ENCODE measurements at regions not wholly inside any gene's neighbourhood (a gene's known extent, or its start where the extent isn't known, plus 50 kb on each side); places are given as distances from the start of the nearest gene placed in this dataset.

DNA sequence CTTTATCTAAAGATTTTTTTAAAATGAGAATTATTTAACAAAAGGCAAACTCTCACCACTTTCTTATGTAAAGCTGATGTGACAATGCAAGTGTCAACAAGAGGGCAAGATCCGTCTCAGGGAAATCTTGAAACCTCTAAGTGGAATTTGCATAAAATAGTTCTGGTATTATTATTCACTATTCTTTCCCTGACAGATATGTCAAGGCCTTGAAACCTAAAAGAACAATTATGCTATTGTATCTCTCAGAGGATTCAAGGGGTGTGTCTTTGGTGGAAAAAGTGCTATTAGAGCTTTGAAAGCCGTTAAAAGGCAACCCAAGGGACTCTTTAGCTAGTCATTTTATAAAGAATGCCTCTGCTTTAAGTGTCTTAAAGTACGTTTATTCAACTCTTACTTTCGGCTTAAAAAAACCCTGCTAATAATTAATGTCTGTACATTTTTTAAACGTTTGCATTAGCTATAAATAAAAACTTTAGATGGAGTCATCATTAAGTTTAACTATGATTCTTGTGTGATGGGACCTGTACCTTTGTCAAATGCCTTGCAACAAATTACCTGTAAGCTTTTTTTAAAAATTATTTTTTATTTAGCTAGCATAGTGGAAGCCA is 585.5 kb downstream of the VRK1 start:
- H3K27me3 Mint-ChIP-seq (ENCODE audit: unreplicated experiment) = peaks cover 3% of the 10 kb centered on the region

DNA sequence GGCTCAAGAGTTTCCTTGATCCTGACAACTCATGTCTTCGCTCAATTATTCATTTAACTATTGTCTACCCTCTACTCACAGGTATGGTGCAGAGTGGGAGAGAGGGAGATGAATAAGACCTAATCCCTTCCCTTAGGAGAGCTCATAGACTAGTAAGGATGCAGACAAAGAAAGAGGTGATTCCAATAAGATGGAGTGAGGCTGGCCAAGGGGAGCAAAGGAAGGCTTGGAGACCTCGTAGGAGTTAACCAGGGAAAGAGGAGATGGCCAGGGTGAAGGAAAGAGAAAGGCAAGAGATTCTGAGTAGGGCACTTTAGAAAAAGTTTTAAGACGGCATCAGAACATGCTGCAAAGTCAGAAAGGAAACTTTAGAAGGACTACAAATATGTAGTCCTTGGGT is 588.5 kb downstream of the VRK1 start:
- Mint-ChIP-seq H3K4me3 (ENCODE audit: unreplicated experiment) (no peak overlapping the region), H3K27me3 (ENCODE audit: unreplicated experiment) (peaks cover 3% of the 10 kb centered on the region), H3K4me1 (ENCODE audit: low read depth, unreplicated experiment) (peaks cover 7% of the 10 kb centered on the region), H3K36me3 (ENCODE audit: unreplicated experiment) (no peaks in the 10 kb centered on the region), H3K27ac (ENCODE audit: unreplicated experiment) (no peak overlapping the region), H3K9me3 (ENCODE audit: unreplicated experiment) (no peaks in the 10 kb centered on the region)
- DNase-seq = no peak
- no peak for TF ChIP-seq CTCF (IDR thresholded peaks at IDR 0.05; ENCODE audit: partially characterized antibody, unreplicated experiment)

More for the DNA sequence above, 585.5 kb downstream of the VRK1 start:
- no peak overlapping the region for H3K27ac Mint-ChIP-seq (ENCODE audit: unreplicated experiment)
- H3K4me3 Mint-ChIP-seq (ENCODE audit: unreplicated experiment) = no peak overlapping the region
- no peaks in the 10 kb centered on the region for H3K36me3 Mint-ChIP-seq (ENCODE audit: unreplicated experiment)
- no peak for TF ChIP-seq CTCF (IDR thresholded peaks at IDR 0.05; ENCODE audit: partially characterized antibody, unreplicated experiment)
- peaks cover 7% of the 10 kb centered on the region for H3K4me1 Mint-ChIP-seq (ENCODE audit: low read depth, unreplicated experiment)
- no peaks in the 10 kb centered on the region for H3K9me3 Mint-ChIP-seq (ENCODE audit: unreplicated experiment)
- no peak for DNase-seq

- Mint-ChIP-seq H3K9me3 (ENCODE audit: unreplicated experiment) (no peaks in the 10 kb centered on the region), H3K4me1 (ENCODE audit: low read depth, unreplicated experiment) (no peaks in the 10 kb centered on the region), H3K27me3 (ENCODE audit: unreplicated experiment) (peaks cover 3% of the 10 kb centered on the region), H3K4me3 (ENCODE audit: unreplicated experiment) (no peak overlapping the region), H3K36me3 (ENCODE audit: unreplicated experiment) (no peaks in the 10 kb centered on the region), H3K27ac (ENCODE audit: unreplicated experiment) (no peak overlapping the region)
- TF ChIP-seq CTCF (IDR thresholded peaks at IDR 0.05; ENCODE audit: partially characterized antibody, unreplicated experiment) = no peak
- DNase-seq = no peak
Measured at GRCh38 chr14:97387252-97387874, 590.2 kb downstream of the VRK1 start.

DNA sequence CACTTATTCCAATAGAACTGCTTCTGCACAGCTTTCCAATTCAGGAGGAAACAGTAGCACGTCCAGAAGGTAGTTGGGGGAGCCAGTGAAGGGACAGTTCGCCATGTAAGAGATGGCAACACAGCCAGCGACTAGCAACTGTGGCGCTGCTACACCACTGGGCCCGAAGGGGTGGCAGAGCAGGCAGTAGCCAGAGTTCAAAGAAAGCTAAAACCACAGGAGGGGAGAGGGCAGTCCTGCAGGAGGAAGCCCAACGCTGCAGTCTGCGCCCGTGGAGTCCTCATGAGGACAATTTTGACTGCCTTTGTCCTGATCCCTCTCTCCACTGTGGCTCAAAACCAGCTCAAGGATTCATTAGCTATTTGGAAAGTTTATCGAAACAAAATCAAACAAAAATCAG is 591.2 kb downstream of the VRK1 start:
- no peak for DNase-seq
- Mint-ChIP-seq H3K9me3 (ENCODE audit: unreplicated experiment) (no peaks in the 10 kb centered on the region), H3K4me3 (ENCODE audit: unreplicated experiment) (no peak overlapping the region), H3K27ac (ENCODE audit: unreplicated experiment) (no peak overlapping the region), H3K4me1 (ENCODE audit: low read depth, unreplicated experiment) (no peaks in the 10 kb centered on the region), H3K27me3 (ENCODE audit: unreplicated experiment) (peaks cover 3% of the 10 kb centered on the region), H3K36me3 (ENCODE audit: unreplicated experiment) (no peaks in the 10 kb centered on the region)
- TF ChIP-seq CTCF (IDR thresholded peaks at IDR 0.05; ENCODE audit: partially characterized antibody, unreplicated experiment) = no peak

DNA sequence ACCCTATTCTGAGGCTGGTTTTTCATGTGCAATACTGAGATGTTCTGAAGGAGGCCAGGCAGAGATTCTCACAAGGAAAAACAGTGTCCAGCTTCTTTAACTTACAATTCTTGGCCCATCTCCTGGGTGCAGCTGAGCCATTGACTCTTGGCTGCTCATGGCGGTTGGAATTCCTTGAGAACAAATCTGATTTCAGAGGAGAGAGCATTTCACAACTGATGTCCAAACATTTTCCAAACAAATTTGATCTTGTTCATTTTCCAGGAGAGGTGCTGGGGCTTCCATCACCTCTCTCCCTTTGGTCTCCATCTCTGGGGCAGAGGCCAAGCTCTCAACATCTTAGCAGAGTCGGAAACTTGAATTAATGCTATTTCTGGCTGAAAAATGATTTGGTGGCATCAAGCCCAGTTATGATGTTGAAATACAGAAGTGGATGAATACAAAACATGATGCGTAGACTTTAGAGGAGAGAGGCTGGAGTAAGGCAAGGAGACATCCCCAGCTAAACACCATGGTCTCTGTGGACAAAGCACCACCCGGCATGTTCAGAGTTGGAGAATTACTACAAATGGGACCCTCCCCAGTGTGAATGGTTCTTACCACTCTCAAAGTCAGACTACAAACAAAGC is 593.0 kb downstream of the VRK1 start:
- Mint-ChIP-seq H3K4me1 (ENCODE audit: low read depth, unreplicated experiment) (no peaks in the 10 kb centered on the region), H3K27me3 (ENCODE audit: unreplicated experiment) (peaks cover 3% of the 10 kb centered on the region)

More for the DNA sequence above, 593.0 kb downstream of the VRK1 start:
- Mint-ChIP-seq H3K36me3 (ENCODE audit: unreplicated experiment) (no peaks in the 10 kb centered on the region), H3K9me3 (ENCODE audit: unreplicated experiment) (no peaks in the 10 kb centered on the region), H3K27ac (ENCODE audit: unreplicated experiment) (no peak overlapping the region), H3K4me3 (ENCODE audit: unreplicated experiment) (no peak overlapping the region)
- TF ChIP-seq CTCF (IDR thresholded peaks at IDR 0.05; ENCODE audit: partially characterized antibody, unreplicated experiment) = no peak
- no peak for DNase-seq
